H1 (cell line): ENCODE measurements at regions not wholly inside any gene's neighbourhood (a gene's known extent, or its start where the extent isn't known, plus 50 kb on each side); places are given as distances from the start of the nearest gene placed in this dataset.

Experiments
- CTCF ChIA-PET: fragments of 300-600 bp; sonication (Branson Sonifier 250); formaldehyde crosslinking; loops from one replicate; lab custom pipeline; 2021; ENCODE audit not compliant: partially characterized antibody; lab: Charles Lee
- POLR2A ChIA-PET: fragments of 300-600 bp; sonication (Branson Sonifier 250); formaldehyde crosslinking; loops from one replicate; lab custom pipeline; 2021; ENCODE audit warnings: inconsistent platforms; ENCODE audit not compliant: partially characterized antibody; lab: Charles Lee
- DNase-seq, 2 experiments: peaks; one replicate each; pipeline versions ENCODE4 v3.0.0 to v3.0.0-alpha.2; 2010 to 2022; ENCODE audit warnings: low spot score in 2 of 2, low read depth in 1 of 2, mixed read lengths in 1 of 2
- FAIRE-seq: peaks from 2 replicates; lab custom pipeline; 2011; peaks lifted over from hg19 to GRCh38; lab: Jason Lieb, UNC
- H2AFZ ChIP-seq: 2 replicates; pipeline ENCODE4 v1.8.1; 2012; ENCODE audit warnings: low read length, inconsistent platforms
- H2AK5ac ChIP-seq: 2 replicates; pipeline ENCODE4 v1.6.1; 2013; ENCODE audit warnings: low read depth, low read length
- H2BK120ac ChIP-seq: replicated peaks from 2 replicates; pipeline ENCODE3; 2013; ENCODE audit warnings: low read depth, low read length, inconsistent platforms
- H2BK12ac ChIP-seq: 2 replicates; pipeline ENCODE4 v1.6.1; 2013; ENCODE audit warnings: low read depth, low read length
- H2BK15ac ChIP-seq: 2 replicates; pipeline ENCODE4 v1.6.1; 2013; ENCODE audit warnings: low read length
- H2BK20ac ChIP-seq: 2 replicates; pipeline ENCODE4 v1.6.1; 2013; ENCODE audit warnings: low read length
- H2BK5ac ChIP-seq: 2 replicates; pipeline ENCODE4 v1.6.1; 2013; ENCODE audit warnings: low read depth, low read length
- H3K14ac ChIP-seq: 2 replicates; pipeline ENCODE4 v1.6.1; 2013; ENCODE audit warnings: inconsistent platforms; ENCODE audit not compliant: insufficient read length
- H3K18ac ChIP-seq: 2 replicates; pipeline ENCODE4 v1.6.1; 2013; ENCODE audit warnings: low read length; ENCODE audit errors: extremely low read depth
- H3K23ac ChIP-seq: 2 replicates; pipeline ENCODE4 v1.6.1; 2013; ENCODE audit warnings: inconsistent platforms; ENCODE audit not compliant: insufficient read length
- H3K23me2 ChIP-seq: 2 replicates; pipeline ENCODE4 v1.6.1; 2013; ENCODE audit warnings: low read depth, low read length
- H3K27ac ChIP-seq: 2 replicates; pipeline ENCODE4 v1.6.1; 2011; ENCODE audit warnings: low read depth, low read length, inconsistent platforms
- H3K27me3 ChIP-seq, 4 experiments: replicated peaks in 1 of 4; 1 replicate in 1 of 4; 2 replicates in 3 of 4; pipeline versions ENCODE4 v1.6.1 to v1.8.1; 2011 to 2013; ENCODE audit warnings: low read length in 3 of 4, mild to moderate bottlenecking in 3 of 4, inconsistent platforms in 2 of 4, mixed read lengths in 2 of 4, moderate library complexity in 1 of 4; ENCODE audit not compliant: control insufficient read depth in 3 of 4, insufficient read depth in 3 of 4; ENCODE audit errors: extremely low read depth in 1 of 4
- H3K36me3 ChIP-seq, 4 experiments: 2 replicates each; pipeline versions ENCODE4 v1.6.1 to v1.8.1; 2011 to 2013; ENCODE audit warnings: mild to moderate bottlenecking in 4 of 4, low read length in 3 of 4, moderate library complexity in 2 of 4, control low read depth in 1 of 4, inconsistent platforms in 1 of 4; ENCODE audit not compliant: insufficient read depth in 4 of 4, control insufficient read depth in 2 of 4
- H3K4ac ChIP-seq: replicated peaks from 2 replicates; pipeline ENCODE3; 2013; ENCODE audit warnings: low read length, low read depth, mixed read lengths, inconsistent platforms; ENCODE audit not compliant: insufficient read length
- H3K4me1 ChIP-seq, 4 experiments: replicated peaks in 1 of 4; 1 replicate in 1 of 4; 2 replicates in 3 of 4; pipeline versions ENCODE4 v1.6.1 to v1.8.1; 2011 to 2013; ENCODE audit warnings: low read length in 3 of 4, inconsistent platforms in 2 of 4, mixed read lengths in 1 of 4; ENCODE audit not compliant: insufficient read depth in 4 of 4, control insufficient read depth in 3 of 4
- H3K4me2 ChIP-seq, 2 experiments: 2 replicates each; pipeline versions ENCODE4 v1.6.1 to v1.8.1; 2011 to 2013; ENCODE audit warnings: low read depth in 2 of 2, low read length in 2 of 2, control low read depth in 1 of 2, inconsistent platforms in 1 of 2, mild to moderate bottlenecking in 1 of 2; ENCODE audit not compliant: insufficient read depth in 1 of 2
- H3K4me3 ChIP-seq, 4 experiments: fragments of 200-600, 300-600 bp in 1 of 4; sonication (generic), shearing (Covaris generic), sonication (Bioruptor Twin) in 1 of 4; 2 replicates each; pipeline versions ENCODE4 v1.5.1 to v1.8.1; 2011 to 2016; ENCODE audit warnings: low read length in 4 of 4, low read depth in 3 of 4, control low read depth in 2 of 4, inconsistent platforms in 2 of 4, mild to moderate bottlenecking in 2 of 4, mixed read lengths in 1 of 4, moderate library complexity in 1 of 4; ENCODE audit not compliant: insufficient read depth in 2 of 4; ENCODE audit errors: extremely low read depth in 1 of 4
- H3K56ac ChIP-seq: replicated peaks from 2 replicates; pipeline ENCODE3; 2013; ENCODE audit warnings: low read depth, mild to moderate bottlenecking, mixed read lengths, low read length, inconsistent platforms; ENCODE audit not compliant: insufficient read length
- H3K79me1 ChIP-seq: 2 replicates; pipeline ENCODE4 v1.6.1; 2013; ENCODE audit warnings: low read depth, low read length, control low read depth
- H3K79me2 ChIP-seq, 2 experiments: 2 replicates each; pipeline versions ENCODE4 v1.6.1 to v1.8.1; 2012 to 2013; ENCODE audit warnings: low read length in 2 of 2, mild to moderate bottlenecking in 2 of 2, inconsistent platforms in 1 of 2; ENCODE audit not compliant: insufficient read depth in 2 of 2, control insufficient read depth in 1 of 2
- H3K9ac ChIP-seq, 4 experiments: replicated peaks in 1 of 4; 1 replicate in 1 of 4; 2 replicates in 3 of 4; pipeline versions ENCODE4 v1.6.1 to v1.8.1; 2011 to 2013; ENCODE audit warnings: low read depth in 3 of 4, low read length in 3 of 4, control low read depth in 2 of 4, mild to moderate bottlenecking in 2 of 4, moderate library complexity in 2 of 4, inconsistent platforms in 1 of 4; ENCODE audit errors: extremely low read depth in 1 of 4
- H3K9me3 ChIP-seq, 2 experiments: 2 replicates each; pipeline versions ENCODE4 v1.6.1 to v1.8.1; 2012 to 2013; ENCODE audit warnings: mild to moderate bottlenecking in 2 of 2, moderate library complexity in 2 of 2, control low read depth in 1 of 2, inconsistent platforms in 1 of 2, low read depth in 1 of 2, low read length in 1 of 2, mixed read lengths in 1 of 2; ENCODE audit not compliant: insufficient read depth in 2 of 2
- H4K20me1 ChIP-seq, 2 experiments: replicated peaks in 1 of 2; 2 replicates each; pipeline versions ENCODE3 to v1.8.1; 2011 to 2013; ENCODE audit warnings: inconsistent platforms in 2 of 2, low read length in 2 of 2, mild to moderate bottlenecking in 1 of 2; ENCODE audit not compliant: insufficient read depth in 2 of 2, control insufficient read depth in 1 of 2
- H4K5ac ChIP-seq: 2 replicates; pipeline ENCODE4 v1.6.1; 2013; ENCODE audit warnings: low read length, low read depth, mixed read lengths, inconsistent platforms; ENCODE audit not compliant: insufficient read length
- H4K8ac ChIP-seq: 2 replicates; pipeline ENCODE4 v1.8.0; 2013; ENCODE audit warnings: mild to moderate bottlenecking, moderate library complexity, low read length, inconsistent platforms; ENCODE audit not compliant: insufficient read depth; ENCODE audit errors: extremely low read depth
- H4K91ac ChIP-seq: replicated peaks from 2 replicates; pipeline ENCODE3; 2013; ENCODE audit warnings: low read length, mixed read lengths, inconsistent platforms; ENCODE audit not compliant: insufficient read length
- BCL11A ChIP-seq, 2 experiments: IDR thresholded peaks; one replicate each; pipeline ENCODE4 v1.6.1; 2011; ENCODE audit warnings: low read depth in 2 of 2, low read length in 2 of 2, mild to moderate bottlenecking in 2 of 2
- BRCA1 ChIP-seq: IDR thresholded peaks from 2 replicates; pipeline ENCODE4 v1.6.1; 2012; ENCODE audit warnings: low read depth, low read length, improper control_type of control experiment
- CHD1 ChIP-seq: IDR thresholded peaks from 2 replicates; pipeline ENCODE4 v1.6.1; 2012; ENCODE audit warnings: low read depth, low read length, improper control_type of control experiment
- EP300 ChIP-seq, 2 experiments: IDR thresholded peaks; 1 replicate in 1 of 2; 2 replicates in 1 of 2; pipeline ENCODE4 v1.6.1; 2011 to 2012; ENCODE audit warnings: low read depth in 2 of 2, low read length in 2 of 2, mild to moderate bottlenecking in 2 of 2, borderline replicate concordance in 1 of 2, inconsistent platforms in 1 of 2, moderate library complexity in 1 of 2
- SIRT6 ChIP-seq: IDR thresholded peaks from one replicate; pipeline ENCODE4 v1.7.1; 2012; ENCODE audit warnings: low read length, inconsistent platforms
- SIX5 ChIP-seq: IDR thresholded peaks from 2 replicates; pipeline ENCODE4 v1.6.1; 2011; ENCODE audit warnings: mild to moderate bottlenecking, low read depth, low read length
- SP1 ChIP-seq: IDR thresholded peaks from 2 replicates; pipeline ENCODE4 v1.6.1; 2011; ENCODE audit warnings: low read depth, low read length
- SRF ChIP-seq: IDR thresholded peaks from 2 replicates; pipeline ENCODE4 v1.6.1; 2011; ENCODE audit warnings: mild to moderate bottlenecking, low read depth, low read length, moderate library complexity
- SUZ12 ChIP-seq: fragments of 200-600 bp; sonication (generic); IDR thresholded peaks from 2 replicates; pipeline ENCODE4 v1.6.1; 2012; ENCODE audit warnings: mild to moderate bottlenecking, inconsistent platforms, low read length, moderate library complexity, mixed read lengths
- TEAD4 ChIP-seq: IDR thresholded peaks from 2 replicates; pipeline ENCODE4 v1.6.1; 2012; ENCODE audit warnings: low read depth, low read length, inconsistent platforms, mixed read lengths
- WGBS, 2 experiments: shearing (Covaris generic) in 1 of 2; methylation state at CpG; one replicate each; pipeline versions ENCODE4 v1.1.6 to v1.1.7; 2013 to 2015; ENCODE audit warnings: low lambda C conversion rate in 2 of 2, mixed read lengths in 2 of 2, inconsistent platforms in 1 of 2, low coverage in 1 of 2, missing lambda C conversion rate in 1 of 2; ENCODE audit not compliant: insufficient replicate concordance in 2 of 2, insufficient coverage in 1 of 2, insufficient read length in 1 of 2; ENCODE audit errors: extremely low coverage in 1 of 2, missing lambda C conversion rate in 1 of 2; 5-methylcytosine and 5-hydroxymethylcytosine counted together
- TF ChIP-seq, protein P1 (sequence below): IDR thresholded peaks from 2 replicates; pipeline ENCODE4 v1.6.1; 2012; ENCODE audit warnings: inconsistent platforms
- TF ChIP-seq, protein P2 (sequence below): IDR thresholded peaks from 2 replicates; pipeline ENCODE4 v1.6.1; 2011; ENCODE audit warnings: low read depth, mild to moderate bottlenecking, low read length; ENCODE audit not compliant: insufficient read depth

DNA sequence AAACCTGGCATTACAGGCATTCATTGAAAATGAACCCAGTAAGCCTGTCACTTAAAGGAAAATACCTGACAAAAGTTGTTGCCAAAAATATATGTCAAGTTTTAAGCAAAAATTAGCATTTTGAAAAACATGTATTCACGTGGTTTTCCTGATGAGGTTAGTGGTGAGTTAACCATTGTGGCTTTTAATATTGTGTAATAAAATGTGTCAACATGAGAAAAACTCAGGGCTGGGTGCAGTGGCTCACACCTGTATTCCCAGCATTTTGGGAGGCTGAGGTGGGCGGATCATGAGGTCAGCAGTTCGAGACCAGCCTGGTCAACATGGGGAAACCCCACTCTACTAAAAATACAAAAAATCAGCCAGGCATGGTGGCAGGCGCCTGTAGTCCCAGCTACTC is 731.4 kb downstream of the KCNT2 start:
- no peak overlapping the region for H2AK5ac ChIP-seq
- no peaks in the 10 kb centered on the region for H3K79me1 ChIP-seq
- H3K27ac ChIP-seq, result no peak overlapping the region
- no peaks in the 10 kb centered on the region for H3K27me3 ChIP-seq
- no peak overlapping the region for H3K4me3 ChIP-seq
- FAIRE-seq (no peak), DNase-seq (no peak)
- no peak overlapping the region for H2BK20ac ChIP-seq
- ChIA-PET POLR2A (no interaction called here), CTCF (interaction anchor here (2.5 kb wide), 1 partner anchor 10 kb away, joined by 14 read pairs; no protein-coding TSS in a partner anchor)
- H4K5ac ChIP-seq, result no peak overlapping the region
- no peak overlapping the region for H3K4ac ChIP-seq
- H4K20me1 ChIP-seq, result no peaks in the 10 kb centered on the region
- H3K4me2 ChIP-seq, result no peak overlapping the region
- H3K23ac ChIP-seq, result no peak overlapping the region
- no peak overlapping the region for H2BK120ac ChIP-seq
- no peak overlapping the region for H3K18ac ChIP-seq
- no peaks in the 10 kb centered on the region; a peak in 1 of 7 replicates for H3K4me1 ChIP-seq
- H2BK15ac ChIP-seq, result no peak overlapping the region
- H3K79me2 ChIP-seq, result no peaks in the 10 kb centered on the region
- H4K8ac ChIP-seq, result no peak overlapping the region
- 95% methylated on average over 4 of the region's 4 CpGs; no CpG with 5 or more reads in 1 of the 2 experiments for WGBS, 2 experiments
- no peak overlapping the region for H3K14ac ChIP-seq
- no peak overlapping the region for H2BK5ac ChIP-seq
- no peak overlapping the region for H3K9ac ChIP-seq
- H3K23me2 ChIP-seq, result no peaks in the 10 kb centered on the region
- no peak overlapping the region for H3K56ac ChIP-seq
- no peak overlapping the region for H4K91ac ChIP-seq
- no peaks in the 10 kb centered on the region for H3K36me3 ChIP-seq
- H2BK12ac ChIP-seq, result no peak overlapping the region
- H2AFZ ChIP-seq, result no peak overlapping the region
- H3K9me3 ChIP-seq, result no peaks in the 10 kb centered on the region
- TF ChIP-seq SIX5 (no peak), SP1 (no peak), SRF (no peak), EP300 (IDR thresholded peaks at IDR 0.05; ENCODE audit: borderline replicate concordance in 1 of 2, low read depth in 2 of 2, low read length in 2 of 2) (no peak), TEAD4 (no peak), BCL11A (IDR thresholded peaks at IDR 0.05; ENCODE audit: low read depth in 2 of 2, low read length in 2 of 2) (no peak), BRCA1 (no peak), SUZ12 (no peak), CHD1 (no peak), SIRT6 (no peak)
- TF ChIP-seq, protein P1, sequence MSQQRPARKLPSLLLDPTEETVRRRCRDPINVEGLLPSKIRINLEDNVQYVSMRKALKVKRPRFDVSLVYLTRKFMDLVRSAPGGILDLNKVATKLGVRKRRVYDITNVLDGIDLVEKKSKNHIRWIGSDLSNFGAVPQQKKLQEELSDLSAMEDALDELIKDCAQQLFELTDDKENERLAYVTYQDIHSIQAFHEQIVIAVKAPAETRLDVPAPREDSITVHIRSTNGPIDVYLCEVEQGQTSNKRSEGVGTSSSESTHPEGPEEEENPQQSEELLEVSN, result no peak
- TF ChIP-seq, protein P2, sequence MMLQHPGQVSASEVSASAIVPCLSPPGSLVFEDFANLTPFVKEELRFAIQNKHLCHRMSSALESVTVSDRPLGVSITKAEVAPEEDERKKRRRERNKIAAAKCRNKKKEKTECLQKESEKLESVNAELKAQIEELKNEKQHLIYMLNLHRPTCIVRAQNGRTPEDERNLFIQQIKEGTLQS, result no peak
